ENCODE measurements at regions not wholly inside any gene's neighbourhood (a gene's known extent, or its start where the extent isn't known, plus 50 kb on each side); places are given as distances from the start of the nearest gene placed in this dataset.

GRCh38 chr5:128903550-128903949 is 61.7 kb upstream of the SLC27A6 start:
- TF ChIP-seq POLR2AphosphoS5 (IDR thresholded peaks at IDR 0.05) (no peak), CTCF (IDR thresholded peaks at IDR 0.05) (no peak), POLR2A (IDR thresholded peaks at IDR 0.05) (no peak), EP300 (IDR thresholded peaks at IDR 0.05) (no peak)
